Gastrocnemius medialis (tissue), 4 donors: ENCODE measurements at regions not wholly inside any gene's neighbourhood (a gene's known extent, or its start where the extent isn't known, plus 50 kb on each side); places are given as distances from the start of the nearest gene placed in this dataset.

ENCODE experiments used
- POLR2A ChIP-seq, 2 donors: fragments of 450-650 bp; IDR thresholded peaks; one replicate each; pipeline ENCODE4 v1.6.1; 2017; ENCODE audit warnings: antibody characterized with exemption in 2 of 2, mild to moderate bottlenecking in 2 of 2, moderate library complexity in 2 of 2
- TF ChIP-seq, protein P1 (sequence below), 5 experiments: fragments of 450-650 bp in 3 of 5; fragments of 200-600 bp in 2 of 5; sonication (generic) in 2 of 5; IDR thresholded peaks in 4 of 5; conservative IDR thresholded peaks in 1 of 5; 1 replicate in 4 of 5; 2 replicates in 1 of 5; pipeline ENCODE4 v1.5.1; 2016 to 2019; ENCODE audit warnings: antibody characterized with exemption in 5 of 5, mild to moderate bottlenecking in 3 of 5, moderate library complexity in 3 of 5

DNA sequence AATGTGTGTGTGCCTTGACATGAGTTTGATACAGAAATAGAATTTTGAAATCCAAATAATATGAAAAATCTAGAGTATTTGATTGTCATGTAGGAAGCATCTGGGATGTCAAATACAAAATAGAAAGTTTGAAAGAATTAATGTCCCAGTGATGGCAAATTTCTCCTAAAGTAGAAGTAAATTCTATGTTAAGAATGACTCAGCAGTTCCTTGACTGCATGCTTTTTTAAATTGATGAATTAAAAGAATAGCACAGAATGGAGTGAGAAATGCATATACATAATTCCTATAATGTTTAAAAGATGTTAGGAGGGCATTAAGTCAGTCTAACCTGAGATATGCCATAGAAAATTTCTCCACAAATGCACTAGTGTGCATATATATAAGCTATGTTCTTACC lies 357.5 kb downstream of the TMEM182 start:
- TF ChIP-seq, protein P1, sequence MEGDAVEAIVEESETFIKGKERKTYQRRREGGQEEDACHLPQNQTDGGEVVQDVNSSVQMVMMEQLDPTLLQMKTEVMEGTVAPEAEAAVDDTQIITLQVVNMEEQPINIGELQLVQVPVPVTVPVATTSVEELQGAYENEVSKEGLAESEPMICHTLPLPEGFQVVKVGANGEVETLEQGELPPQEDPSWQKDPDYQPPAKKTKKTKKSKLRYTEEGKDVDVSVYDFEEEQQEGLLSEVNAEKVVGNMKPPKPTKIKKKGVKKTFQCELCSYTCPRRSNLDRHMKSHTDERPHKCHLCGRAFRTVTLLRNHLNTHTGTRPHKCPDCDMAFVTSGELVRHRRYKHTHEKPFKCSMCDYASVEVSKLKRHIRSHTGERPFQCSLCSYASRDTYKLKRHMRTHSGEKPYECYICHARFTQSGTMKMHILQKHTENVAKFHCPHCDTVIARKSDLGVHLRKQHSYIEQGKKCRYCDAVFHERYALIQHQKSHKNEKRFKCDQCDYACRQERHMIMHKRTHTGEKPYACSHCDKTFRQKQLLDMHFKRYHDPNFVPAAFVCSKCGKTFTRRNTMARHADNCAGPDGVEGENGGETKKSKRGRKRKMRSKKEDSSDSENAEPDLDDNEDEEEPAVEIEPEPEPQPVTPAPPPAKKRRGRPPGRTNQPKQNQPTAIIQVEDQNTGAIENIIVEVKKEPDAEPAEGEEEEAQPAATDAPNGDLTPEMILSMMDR (IDR thresholded peaks at IDR 0.05 in 4 of 5, conservative IDR thresholded peaks at IDR 0.05 in 1 of 5), result no peak
- no peak for TF ChIP-seq POLR2A (IDR thresholded peaks at IDR 0.05)
